ENCODE measurements at regions not wholly inside any gene's neighbourhood (a gene's known extent, or its start where the extent isn't known, plus 50 kb on each side); places are given as distances from the start of the nearest gene placed in this dataset.

GRCh38 chr20:60974022-60974421, 278.0 kb upstream of the CDH4 start:
- TF ChIP-seq, protein P1, sequence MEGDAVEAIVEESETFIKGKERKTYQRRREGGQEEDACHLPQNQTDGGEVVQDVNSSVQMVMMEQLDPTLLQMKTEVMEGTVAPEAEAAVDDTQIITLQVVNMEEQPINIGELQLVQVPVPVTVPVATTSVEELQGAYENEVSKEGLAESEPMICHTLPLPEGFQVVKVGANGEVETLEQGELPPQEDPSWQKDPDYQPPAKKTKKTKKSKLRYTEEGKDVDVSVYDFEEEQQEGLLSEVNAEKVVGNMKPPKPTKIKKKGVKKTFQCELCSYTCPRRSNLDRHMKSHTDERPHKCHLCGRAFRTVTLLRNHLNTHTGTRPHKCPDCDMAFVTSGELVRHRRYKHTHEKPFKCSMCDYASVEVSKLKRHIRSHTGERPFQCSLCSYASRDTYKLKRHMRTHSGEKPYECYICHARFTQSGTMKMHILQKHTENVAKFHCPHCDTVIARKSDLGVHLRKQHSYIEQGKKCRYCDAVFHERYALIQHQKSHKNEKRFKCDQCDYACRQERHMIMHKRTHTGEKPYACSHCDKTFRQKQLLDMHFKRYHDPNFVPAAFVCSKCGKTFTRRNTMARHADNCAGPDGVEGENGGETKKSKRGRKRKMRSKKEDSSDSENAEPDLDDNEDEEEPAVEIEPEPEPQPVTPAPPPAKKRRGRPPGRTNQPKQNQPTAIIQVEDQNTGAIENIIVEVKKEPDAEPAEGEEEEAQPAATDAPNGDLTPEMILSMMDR (IDR thresholded peaks at IDR 0.05) = no peak
- TF ChIP-seq SIN3A (IDR thresholded peaks at IDR 0.05; ENCODE audit: borderline replicate concordance, low read depth, low read length) = no peak

All from SK-N-SH (cell line).